Inflammatory macrophage treated with lipopolysaccharide for 4 hours (primary cell): ENCODE measurements at regions not wholly inside any gene's neighbourhood (a gene's known extent, or its start where the extent isn't known, plus 50 kb on each side); places are given as distances from the start of the nearest gene placed in this dataset.
"Not testable (repeated sequence)": the region's sequence is repeated elsewhere in the genome, so short reads cannot be mapped to it uniquely, and the experiment has no call there.

ENCODE experiments used
- DNase-seq: peaks from one replicate; pipeline ENCODE4 v3.0.0-alpha.2; 2020

DNA sequence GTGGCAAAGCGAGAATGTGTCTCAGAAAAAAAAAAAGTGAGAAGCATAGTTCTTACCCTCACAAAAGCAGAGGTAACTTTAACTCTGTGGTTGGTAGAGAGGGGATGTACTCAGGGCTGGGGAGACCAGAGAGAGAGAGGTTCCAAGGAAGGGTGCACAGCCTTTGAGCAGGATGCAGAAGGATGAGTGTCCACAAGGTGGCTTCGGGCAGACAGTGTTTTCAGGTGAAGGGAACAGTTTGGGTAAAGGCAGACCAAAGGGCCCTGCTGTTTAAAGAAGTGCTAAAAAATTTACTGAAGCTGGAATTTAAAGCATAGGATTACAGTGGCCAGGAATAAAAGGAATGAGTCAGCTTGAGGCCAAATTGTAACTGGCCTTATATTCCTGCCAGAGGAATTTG, 2240.6 kb downstream of the EPHA3 start:
- DNase-seq = not testable (repeated sequence)

GRCh38 chr3:91349072-91349471, 2241.7 kb downstream of the EPHA3 start:
- DNase-seq = not testable (repeated sequence)

- DNase-seq = not testable (repeated sequence)
Measured at GRCh38 chr3:91352161-91352560, 2244.7 kb downstream of the EPHA3 start.

- DNase-seq = not testable (repeated sequence)
Measured at GRCh38 chr3:91359278-91359677, 2251.9 kb downstream of the EPHA3 start.

GRCh38 chr3:91383100-91383894, 2275.9 kb downstream of the EPHA3 start:
- not testable (repeated sequence) for DNase-seq

- not testable (repeated sequence) for DNase-seq
Measured at GRCh38 chr3:91403938-91404337, 2296.5 kb downstream of the EPHA3 start.

DNA sequence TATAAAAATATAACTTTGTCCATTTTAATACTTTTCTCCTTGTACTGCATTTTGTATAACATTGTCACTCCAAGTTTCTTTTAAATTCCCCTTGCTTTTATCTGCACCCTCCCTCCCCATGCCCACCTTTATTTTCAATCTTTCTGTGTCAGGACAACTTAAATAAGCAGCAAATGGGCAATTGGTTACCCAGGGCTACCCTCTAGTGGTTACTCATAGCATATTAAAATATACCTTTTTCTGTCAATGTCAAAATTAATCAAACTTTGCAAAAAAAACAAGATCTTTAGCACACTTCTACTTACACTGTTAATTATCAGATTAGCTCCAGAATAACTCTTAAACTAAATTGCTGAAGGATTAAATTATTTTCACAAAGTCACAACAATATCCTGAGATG, 2334.6 kb downstream of the EPHA3 start:
- DNase-seq = not testable (repeated sequence)

- not testable (repeated sequence) for DNase-seq
Measured at GRCh38 chr3:91442483-91442882, 2335.1 kb downstream of the EPHA3 start.

DNA sequence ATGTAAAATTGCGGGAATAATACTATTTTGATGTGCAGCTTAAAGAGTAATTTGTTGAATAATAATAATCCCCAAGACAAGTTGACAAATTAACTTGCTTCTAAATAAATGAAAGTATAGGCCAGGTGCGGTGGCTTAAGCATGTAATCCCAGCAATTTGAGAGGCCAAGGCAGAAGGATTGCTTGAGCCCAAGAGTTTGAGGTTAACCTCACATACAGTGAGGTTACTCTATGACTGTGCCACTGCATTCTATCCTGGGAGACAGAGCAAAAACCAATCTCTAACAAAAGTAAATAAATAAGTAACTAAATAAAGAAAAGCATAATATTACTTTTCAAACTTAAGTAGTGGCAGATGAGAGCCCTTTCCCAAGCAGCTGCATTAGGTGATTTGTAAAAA, 2341.0 kb downstream of the EPHA3 start:
- not testable (repeated sequence) for DNase-seq

GRCh38 chr3:91466517-91466916, 2359.1 kb downstream of the EPHA3 start:
- DNase-seq = not testable (repeated sequence)

DNA sequence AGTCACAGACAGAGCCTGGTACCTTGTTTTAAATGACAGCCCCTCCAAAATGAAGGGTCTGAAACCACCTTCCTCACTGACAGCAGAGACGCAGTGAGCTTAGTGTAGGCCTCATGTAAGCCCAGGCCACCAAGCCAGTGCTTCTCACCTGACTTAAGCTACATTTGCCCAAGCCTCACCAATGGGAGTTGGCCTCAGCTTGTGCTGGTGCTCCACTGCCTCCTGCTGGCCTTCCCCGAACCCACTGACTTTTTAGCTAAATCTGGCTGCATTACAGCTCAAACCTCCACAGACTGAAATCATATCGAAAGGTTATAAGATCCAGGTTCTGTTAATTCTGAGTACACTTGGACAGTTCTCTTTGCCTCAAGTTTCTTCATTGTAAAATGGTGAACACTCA, 2361.8 kb downstream of the EPHA3 start:
- DNase-seq = not testable (repeated sequence)

DNA sequence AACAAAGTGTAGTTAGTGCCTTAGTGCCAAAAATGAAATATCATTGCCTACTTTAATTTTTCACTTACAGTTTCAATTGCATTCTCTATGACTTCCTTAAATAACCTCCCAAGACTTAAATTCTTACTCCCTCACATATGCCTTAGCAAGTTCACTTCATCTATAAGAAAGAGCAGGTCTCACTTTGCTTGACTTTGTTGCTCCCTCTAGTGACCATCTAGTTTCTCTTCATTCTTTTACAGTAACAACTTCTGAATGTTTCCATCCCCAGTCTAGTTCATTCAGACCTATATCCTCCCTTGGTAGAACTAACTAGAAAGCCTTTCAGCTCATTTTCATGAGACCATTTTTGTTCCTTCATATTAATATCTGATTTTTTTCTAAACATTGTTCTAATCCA, 2377.6 kb downstream of the EPHA3 start:
- DNase-seq = not testable (repeated sequence)

DNA sequence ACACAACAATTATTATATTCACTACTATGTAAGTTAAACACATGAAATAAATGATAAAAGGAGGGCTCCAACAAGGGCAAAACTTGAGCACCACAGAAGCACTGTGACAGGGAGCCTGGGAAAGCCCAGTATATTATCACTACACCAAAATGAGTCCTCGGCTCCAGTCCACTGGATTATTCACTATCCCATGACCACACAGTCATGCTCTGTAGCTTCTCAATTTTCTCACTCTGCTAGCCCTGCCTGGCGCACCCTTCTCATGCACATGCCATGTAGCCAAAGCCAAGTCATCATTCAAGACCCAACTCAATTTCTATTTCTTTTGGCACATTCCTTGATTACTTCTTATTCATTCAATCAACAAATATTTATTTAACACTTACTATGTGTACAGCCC, 2378.5 kb downstream of the EPHA3 start:
- peak; percentile 22 for DNase-seq

GRCh38 chr3:91497712-91498111, 2390.3 kb downstream of the EPHA3 start:
- DNase-seq = not testable (repeated sequence)

DNA sequence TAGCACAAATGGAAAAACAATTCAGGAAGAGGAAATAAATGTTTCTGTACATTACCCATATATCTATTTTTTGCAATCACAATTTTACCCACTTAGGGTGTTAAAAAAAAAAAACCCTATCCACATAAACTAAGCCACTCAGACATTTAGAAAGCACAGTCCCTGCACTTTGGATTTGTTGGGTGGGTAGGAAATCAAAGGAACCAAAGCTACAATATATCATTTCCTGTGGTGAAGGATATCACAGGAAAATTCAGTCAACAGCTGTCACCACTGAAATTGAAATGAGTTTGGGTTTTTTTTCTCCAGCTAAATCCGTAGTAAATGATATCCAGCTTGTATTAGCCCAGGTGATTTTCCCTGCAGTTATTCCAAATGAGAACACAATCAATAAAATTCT, 2392.4 kb downstream of the EPHA3 start:
- not testable (repeated sequence) for DNase-seq

GRCh38 chr3:91504874-91505273, 2397.5 kb downstream of the EPHA3 start:
- DNase-seq = not testable (repeated sequence)
